Ramos (cell line): ENCODE measurements at regions not wholly inside any gene's neighbourhood (a gene's known extent, or its start where the extent isn't known, plus 50 kb on each side); places are given as distances from the start of the nearest gene placed in this dataset.

ENCODE experiments used
- in situ Hi-C: fragments of 300-500 bp; cut with MboI; formaldehyde crosslinking; loops from one replicate; pipeline ENCODE4 v1.14.3; 2022; ENCODE audit warnings: low sequenced_read_pairs; ENCODE audit not compliant: unreplicated experiment

- in situ Hi-C loops, result no loop called here
These were observed 1180.0 kb upstream of the TENM4 start for GRCh38 chr11:80620867-80621266.

- in situ Hi-C loops, result no loop called here
These were observed 1176.3 kb upstream of the TENM4 start for GRCh38 chr11:80617156-80617555.

- in situ Hi-C loops, result no loop called here
These were observed 1175.4 kb upstream of the TENM4 start for GRCh38 chr11:80616070-80616800.

GRCh38 chr11:80613655-80614054, 1172.8 kb upstream of the TENM4 start:
- in situ Hi-C loops, result no loop called here

- in situ Hi-C loops, result no loop called here
These were observed 1169.7 kb upstream of the TENM4 start for GRCh38 chr11:80610516-80610915.

- in situ Hi-C loops, result no loop called here
These were observed 1162.6 kb upstream of the TENM4 start for GRCh38 chr11:80603472-80603871.

GRCh38 chr11:80598905-80599304, 1158.1 kb upstream of the TENM4 start:
- in situ Hi-C loops, result no loop called here

GRCh38 chr11:80596291-80596810, 1155.5 kb upstream of the TENM4 start:
- in situ Hi-C loops, result no loop called here

GRCh38 chr11:80595011-80595410, 1154.2 kb upstream of the TENM4 start:
- in situ Hi-C loops, result no loop called here

GRCh38 chr11:80593648-80594374, 1153.0 kb upstream of the TENM4 start:
- in situ Hi-C loops, result no loop called here

- in situ Hi-C loops, result no loop called here
These were observed 1151.7 kb upstream of the TENM4 start for GRCh38 chr11:80592546-80592945.

- in situ Hi-C loops, result no loop called here
These were observed 1147.1 kb upstream of the TENM4 start for GRCh38 chr11:80587906-80588305.

GRCh38 chr11:80586464-80586863, 1145.6 kb upstream of the TENM4 start:
- in situ Hi-C loops, result no loop called here

- in situ Hi-C loops, result no loop called here
These were observed 1143.8 kb upstream of the TENM4 start for GRCh38 chr11:80584661-80585060.

- in situ Hi-C loops, result no loop called here
These were observed 1129.0 kb upstream of the TENM4 start for GRCh38 chr11:80569832-80570231.

- in situ Hi-C loops, result no loop called here
These were observed 1124.4 kb upstream of the TENM4 start for GRCh38 chr11:80565231-80565630.

- in situ Hi-C loops, result no loop called here
These were observed 1121.8 kb upstream of the TENM4 start for GRCh38 chr11:80562523-80563125.

GRCh38 chr11:80559942-80560341, 1119.1 kb upstream of the TENM4 start:
- in situ Hi-C loops, result no loop called here

- in situ Hi-C loops, result no loop called here
These were observed 1112.7 kb upstream of the TENM4 start for GRCh38 chr11:80553565-80553964.

- in situ Hi-C loops, result no loop called here
These were observed 1101.9 kb upstream of the TENM4 start for GRCh38 chr11:80542704-80543103.

GRCh38 chr11:80538040-80538439, 1097.2 kb upstream of the TENM4 start:
- in situ Hi-C loops, result no loop called here
